GM23338 (cell line): ENCODE measurements at regions not wholly inside any gene's neighbourhood (a gene's known extent, or its start where the extent isn't known, plus 50 kb on each side); places are given as distances from the start of the nearest gene placed in this dataset.

Experiments used
- ATAC-seq: fragments of 200-7000 bp; cut with Tn5 transposase; 3 replicates; pipeline ENCODE4 v1.9.1; 2020
- DNase-seq: peaks from one replicate; pipeline ENCODE4 v3.0.0-alpha.2; 2015; ENCODE audit warnings: low spot score
- H2AFZ ChIP-seq: fragments of 200-600 bp; sonication (generic); 2 replicates; pipeline ENCODE4 v1.8.0; 2016; ENCODE audit warnings: antibody characterized with exemption, mild to moderate bottlenecking, moderate library complexity
- H3F3A ChIP-seq: fragments of 200-600 bp; sonication (generic); replicated peaks from 2 replicates; pipeline ENCODE4 v1.8.0; 2017; ENCODE audit warnings: antibody characterized with exemption, mixed run types, low read depth
- H3K27ac ChIP-seq: fragments of 200-600 bp; sonication (generic); 2 replicates; pipeline ENCODE4 v1.6.1; 2016; ENCODE audit warnings: low read depth
- H3K27me3 ChIP-seq: fragments of 200-600 bp; sonication (generic); 2 replicates; pipeline ENCODE4 v1.8.0; 2016; ENCODE audit warnings: mild to moderate bottlenecking, mixed run types, moderate library complexity; ENCODE audit not compliant: insufficient read depth
- H3K36me3 ChIP-seq: fragments of 200-600 bp; sonication (generic); 2 replicates; pipeline ENCODE4 v1.8.0; 2016; ENCODE audit warnings: mild to moderate bottlenecking; ENCODE audit not compliant: insufficient read depth
- H3K4me1 ChIP-seq: fragments of 200-600 bp; sonication (generic); 2 replicates; pipeline ENCODE4 v1.8.0; 2016; ENCODE audit warnings: mild to moderate bottlenecking, moderate library complexity; ENCODE audit not compliant: insufficient read depth
- H3K4me2 ChIP-seq: fragments of 200-600 bp; sonication (generic); 2 replicates; pipeline ENCODE4 v1.7.1; 2017; ENCODE audit warnings: mixed run types
- H3K4me3 ChIP-seq: fragments of 200-600 bp; sonication (generic); 2 replicates; pipeline ENCODE4 v1.6.1; 2016; ENCODE audit warnings: mixed run types
- H3K79me2 ChIP-seq: fragments of 200-600 bp; sonication (generic); replicated peaks from 2 replicates; pipeline ENCODE4 v1.8.0; 2017; ENCODE audit warnings: mild to moderate bottlenecking; ENCODE audit not compliant: insufficient read depth
- H3K9me2 ChIP-seq: fragments of 200-600 bp; sonication (generic); 2 replicates; pipeline ENCODE4 v1.8.0; 2017; ENCODE audit not compliant: insufficient read depth
- H4K20me1 ChIP-seq: fragments of 200-600 bp; sonication (generic); replicated peaks from 2 replicates; pipeline ENCODE4 v1.8.0; 2017; ENCODE audit warnings: mild to moderate bottlenecking; ENCODE audit not compliant: insufficient read depth
- H3K27ac Mint-ChIP-seq: 2 replicates; pipeline ENCODE4 v1.8.0; 2020; ENCODE audit warnings: inconsistent platforms, mild to moderate bottlenecking, moderate library complexity, mixed read lengths
- H3K27me3 Mint-ChIP-seq: 3 replicates; pipeline ENCODE4 v1.8.0; 2022; ENCODE audit warnings: low read depth, mild to moderate bottlenecking, moderate library complexity, mixed read lengths, inconsistent platforms; ENCODE audit not compliant: insufficient read depth, poor library complexity
- H3K36me3 Mint-ChIP-seq: 3 replicates; pipeline ENCODE4 v1.8.0; 2021; ENCODE audit warnings: low read depth, mild to moderate bottlenecking, inconsistent platforms, moderate library complexity, mixed read lengths
- H3K4me1 Mint-ChIP-seq: 3 replicates; pipeline ENCODE4 v1.8.0; 2020; ENCODE audit warnings: mild to moderate bottlenecking, inconsistent platforms, mixed read lengths
- H3K4me3 Mint-ChIP-seq: 3 replicates; pipeline ENCODE4 v1.8.0; 2021; ENCODE audit warnings: moderate library complexity, mild to moderate bottlenecking, inconsistent platforms, mixed read lengths
- H3K9me3 Mint-ChIP-seq: 3 replicates; pipeline ENCODE4 v1.8.0; 2020; ENCODE audit warnings: moderate library complexity, mild to moderate bottlenecking, inconsistent platforms, mixed read lengths
- CREB1 ChIP-seq: fragments of 250-450 bp; sonication (Bioruptor Pico); IDR thresholded peaks from 2 replicates; pipeline ENCODE4 v1.5.0; 2020; ENCODE audit warnings: low read depth, mild to moderate bottlenecking, moderate library complexity
- EZH2 ChIP-seq: fragments of 200-600 bp; sonication (generic); IDR thresholded peaks from one replicate; pipeline ENCODE4 v1.8.0; 2017; ENCODE audit warnings: antibody characterized with exemption, mild to moderate bottlenecking, low read depth; ENCODE audit not compliant: unreplicated experiment
- EZH2phosphoT487 ChIP-seq: fragments of 200-600 bp; sonication (generic); IDR thresholded peaks from one replicate; pipeline ENCODE4 v1.8.1; 2018; ENCODE audit warnings: antibody characterized with exemption; ENCODE audit not compliant: unreplicated experiment
- JUNB ChIP-seq: IDR thresholded peaks from one replicate; pipeline ENCODE4 v1.6.1; 2016; ENCODE audit warnings: antibody characterized with exemption; ENCODE audit not compliant: unreplicated experiment
- NANOG ChIP-seq: IDR thresholded peaks from 2 replicates; pipeline ENCODE4 v1.6.1; 2016; ENCODE audit warnings: antibody characterized with exemption, borderline replicate concordance
- POLR2AphosphoS5 ChIP-seq: IDR thresholded peaks from 2 replicates; pipeline ENCODE4 v1.6.1; 2016; ENCODE audit warnings: antibody characterized with exemption, low read depth
- STAT1 ChIP-seq: IDR thresholded peaks from one replicate; pipeline ENCODE4 v1.6.1; 2016; ENCODE audit warnings: antibody characterized with exemption; ENCODE audit not compliant: unreplicated experiment
- ZNF114 ChIP-seq: fragments of 250-450 bp; sonication (Bioruptor Pico); IDR thresholded peaks from 2 replicates; pipeline ENCODE4 v1.5.0; 2020; ENCODE audit warnings: mild to moderate bottlenecking, moderate library complexity
- ZNF331 ChIP-seq: fragments of 250-450 bp; sonication (Bioruptor Pico); IDR thresholded peaks from 2 replicates; pipeline ENCODE4 v1.5.0; 2020; ENCODE audit warnings: low read depth, mild to moderate bottlenecking, moderate library complexity
- TF ChIP-seq, protein P1 (sequence below): fragments of 250-450 bp; sonication (Bioruptor Pico); IDR thresholded peaks from 2 replicates; pipeline ENCODE4 v1.5.0; 2020; ENCODE audit warnings: mild to moderate bottlenecking, moderate library complexity
- TF ChIP-seq, protein P2 (sequence below): IDR thresholded peaks from 2 replicates; pipeline ENCODE4 v1.6.1; 2016; ENCODE audit warnings: antibody characterized with exemption
- TF ChIP-seq, protein P3 (sequence below): IDR thresholded peaks from one replicate; pipeline ENCODE4 v1.6.1; 2018; ENCODE audit warnings: antibody characterized with exemption; ENCODE audit not compliant: unreplicated experiment
- TF ChIP-seq, protein P4 (sequence below), 2 experiments: fragments of 200-600 bp in 1 of 2; sonication (generic) in 1 of 2; conservative IDR thresholded peaks; 2 replicates each; pipeline versions ENCODE4 v1.5.1 to v1.6.1; 2016 to 2017; ENCODE audit warnings: antibody characterized with exemption in 2 of 2, low read depth in 2 of 2, mild to moderate bottlenecking in 2 of 2, moderate library complexity in 1 of 2

DNA sequence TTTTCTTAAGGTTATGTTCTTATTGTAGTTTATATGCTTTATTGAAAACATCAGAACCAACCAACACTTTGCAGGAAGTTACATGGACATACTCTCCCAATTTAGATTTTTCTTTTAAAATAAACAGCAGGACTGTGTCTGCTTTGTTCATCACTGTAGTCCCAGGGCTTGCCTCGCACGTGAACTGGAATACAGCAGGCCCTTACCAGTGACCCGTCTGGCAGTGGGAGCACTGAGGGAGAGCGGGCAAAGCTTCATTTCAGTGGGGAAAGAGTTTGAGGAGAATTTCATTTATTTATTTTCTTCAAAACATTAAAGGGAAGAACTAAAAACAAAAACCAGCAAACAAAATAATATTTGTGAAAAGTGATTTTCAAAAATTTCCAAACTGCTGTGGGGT lies 230.8 kb downstream of the PAX1 start:
- peaks cover 33% of the 10 kb centered on the region for H3K4me1 Mint-ChIP-seq
- H2AFZ ChIP-seq: peak overlapping the region; percentile 4; the same call in 1 of the 2 replicates
- TF ChIP-seq, protein P1, sequence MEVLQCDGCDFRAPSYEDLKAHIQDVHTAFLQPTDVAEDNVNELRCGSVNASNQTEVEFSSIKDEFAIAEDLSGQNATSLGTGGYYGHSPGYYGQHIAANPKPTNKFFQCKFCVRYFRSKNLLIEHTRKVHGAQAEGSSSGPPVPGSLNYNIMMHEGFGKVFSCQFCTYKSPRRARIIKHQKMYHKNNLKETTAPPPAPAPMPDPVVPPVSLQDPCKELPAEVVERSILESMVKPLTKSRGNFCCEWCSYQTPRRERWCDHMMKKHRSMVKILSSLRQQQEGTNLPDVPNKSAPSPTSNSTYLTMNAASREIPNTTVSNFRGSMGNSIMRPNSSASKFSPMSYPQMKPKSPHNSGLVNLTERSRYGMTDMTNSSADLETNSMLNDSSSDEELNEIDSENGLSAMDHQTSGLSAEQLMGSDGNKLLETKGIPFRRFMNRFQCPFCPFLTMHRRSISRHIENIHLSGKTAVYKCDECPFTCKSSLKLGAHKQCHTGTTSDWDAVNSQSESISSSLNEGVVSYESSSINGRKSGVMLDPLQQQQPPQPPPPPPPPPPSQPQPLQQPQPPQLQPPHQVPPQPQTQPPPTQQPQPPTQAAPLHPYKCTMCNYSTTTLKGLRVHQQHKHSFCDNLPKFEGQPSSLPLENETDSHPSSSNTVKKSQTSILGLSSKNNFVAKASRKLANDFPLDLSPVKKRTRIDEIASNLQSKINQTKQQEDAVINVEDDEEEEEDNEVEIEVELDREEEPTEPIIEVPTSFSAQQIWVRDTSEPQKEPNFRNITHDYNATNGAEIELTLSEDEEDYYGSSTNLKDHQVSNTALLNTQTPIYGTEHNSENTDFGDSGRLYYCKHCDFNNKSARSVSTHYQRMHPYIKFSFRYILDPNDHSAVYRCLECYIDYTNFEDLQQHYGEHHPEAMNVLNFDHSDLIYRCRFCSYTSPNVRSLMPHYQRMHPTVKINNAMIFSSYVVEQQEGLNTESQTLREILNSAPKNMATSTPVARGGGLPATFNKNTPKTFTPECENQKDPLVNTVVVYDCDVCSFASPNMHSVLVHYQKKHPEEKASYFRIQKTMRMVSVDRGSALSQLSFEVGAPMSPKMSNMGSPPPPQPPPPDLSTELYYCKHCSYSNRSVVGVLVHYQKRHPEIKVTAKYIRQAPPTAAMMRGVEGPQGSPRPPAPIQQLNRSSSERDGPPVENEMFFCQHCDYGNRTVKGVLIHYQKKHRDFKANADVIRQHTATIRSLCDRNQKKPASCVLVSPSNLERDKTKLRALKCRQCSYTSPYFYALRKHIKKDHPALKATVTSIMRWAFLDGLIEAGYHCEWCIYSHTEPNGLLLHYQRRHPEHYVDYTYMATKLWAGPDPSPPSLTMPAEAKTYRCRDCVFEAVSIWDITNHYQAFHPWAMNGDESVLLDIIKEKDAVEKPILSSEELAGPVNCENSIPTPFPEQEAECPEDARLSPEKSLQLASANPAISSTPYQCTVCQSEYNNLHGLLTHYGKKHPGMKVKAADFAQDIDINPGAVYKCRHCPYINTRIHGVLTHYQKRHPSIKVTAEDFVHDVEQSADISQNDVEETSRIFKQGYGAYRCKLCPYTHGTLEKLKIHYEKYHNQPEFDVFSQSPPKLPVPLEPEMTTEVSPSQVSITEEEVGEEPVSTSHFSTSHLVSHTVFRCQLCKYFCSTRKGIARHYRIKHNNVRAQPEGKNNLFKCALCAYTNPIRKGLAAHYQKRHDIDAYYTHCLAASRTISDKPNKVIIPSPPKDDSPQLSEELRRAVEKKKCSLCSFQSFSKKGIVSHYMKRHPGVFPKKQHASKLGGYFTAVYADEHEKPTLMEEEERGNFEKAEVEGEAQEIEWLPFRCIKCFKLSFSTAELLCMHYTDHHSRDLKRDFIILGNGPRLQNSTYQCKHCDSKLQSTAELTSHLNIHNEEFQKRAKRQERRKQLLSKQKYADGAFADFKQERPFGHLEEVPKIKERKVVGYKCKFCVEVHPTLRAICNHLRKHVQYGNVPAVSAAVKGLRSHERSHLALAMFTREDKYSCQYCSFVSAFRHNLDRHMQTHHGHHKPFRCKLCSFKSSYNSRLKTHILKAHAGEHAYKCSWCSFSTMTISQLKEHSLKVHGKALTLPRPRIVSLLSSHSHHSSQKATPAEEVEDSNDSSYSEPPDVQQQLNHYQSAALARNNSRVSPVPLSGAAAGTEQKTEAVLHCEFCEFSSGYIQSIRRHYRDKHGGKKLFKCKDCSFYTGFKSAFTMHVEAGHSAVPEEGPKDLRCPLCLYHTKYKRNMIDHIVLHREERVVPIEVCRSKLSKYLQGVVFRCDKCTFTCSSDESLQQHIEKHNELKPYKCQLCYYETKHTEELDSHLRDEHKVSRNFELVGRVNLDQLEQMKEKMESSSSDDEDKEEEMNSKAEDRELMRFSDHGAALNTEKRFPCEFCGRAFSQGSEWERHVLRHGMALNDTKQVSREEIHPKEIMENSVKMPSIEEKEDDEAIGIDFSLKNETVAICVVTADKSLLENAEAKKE (CRISPR knock-in tag): no peak
- TF ChIP-seq POLR2AphosphoS5 (no peak), ZNF114 (no peak), JUNB (no peak), STAT1 (no peak), EZH2 (no peak), EZH2phosphoT487 (no peak), NANOG (no peak), ZNF331 (CRISPR knock-in tag) (no peak), CREB1 (CRISPR knock-in tag) (no peak)
- TF ChIP-seq, protein P2, sequence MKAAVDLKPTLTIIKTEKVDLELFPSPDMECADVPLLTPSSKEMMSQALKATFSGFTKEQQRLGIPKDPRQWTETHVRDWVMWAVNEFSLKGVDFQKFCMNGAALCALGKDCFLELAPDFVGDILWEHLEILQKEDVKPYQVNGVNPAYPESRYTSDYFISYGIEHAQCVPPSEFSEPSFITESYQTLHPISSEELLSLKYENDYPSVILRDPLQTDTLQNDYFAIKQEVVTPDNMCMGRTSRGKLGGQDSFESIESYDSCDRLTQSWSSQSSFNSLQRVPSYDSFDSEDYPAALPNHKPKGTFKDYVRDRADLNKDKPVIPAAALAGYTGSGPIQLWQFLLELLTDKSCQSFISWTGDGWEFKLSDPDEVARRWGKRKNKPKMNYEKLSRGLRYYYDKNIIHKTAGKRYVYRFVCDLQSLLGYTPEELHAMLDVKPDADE: no peak
- TF ChIP-seq, protein P3, sequence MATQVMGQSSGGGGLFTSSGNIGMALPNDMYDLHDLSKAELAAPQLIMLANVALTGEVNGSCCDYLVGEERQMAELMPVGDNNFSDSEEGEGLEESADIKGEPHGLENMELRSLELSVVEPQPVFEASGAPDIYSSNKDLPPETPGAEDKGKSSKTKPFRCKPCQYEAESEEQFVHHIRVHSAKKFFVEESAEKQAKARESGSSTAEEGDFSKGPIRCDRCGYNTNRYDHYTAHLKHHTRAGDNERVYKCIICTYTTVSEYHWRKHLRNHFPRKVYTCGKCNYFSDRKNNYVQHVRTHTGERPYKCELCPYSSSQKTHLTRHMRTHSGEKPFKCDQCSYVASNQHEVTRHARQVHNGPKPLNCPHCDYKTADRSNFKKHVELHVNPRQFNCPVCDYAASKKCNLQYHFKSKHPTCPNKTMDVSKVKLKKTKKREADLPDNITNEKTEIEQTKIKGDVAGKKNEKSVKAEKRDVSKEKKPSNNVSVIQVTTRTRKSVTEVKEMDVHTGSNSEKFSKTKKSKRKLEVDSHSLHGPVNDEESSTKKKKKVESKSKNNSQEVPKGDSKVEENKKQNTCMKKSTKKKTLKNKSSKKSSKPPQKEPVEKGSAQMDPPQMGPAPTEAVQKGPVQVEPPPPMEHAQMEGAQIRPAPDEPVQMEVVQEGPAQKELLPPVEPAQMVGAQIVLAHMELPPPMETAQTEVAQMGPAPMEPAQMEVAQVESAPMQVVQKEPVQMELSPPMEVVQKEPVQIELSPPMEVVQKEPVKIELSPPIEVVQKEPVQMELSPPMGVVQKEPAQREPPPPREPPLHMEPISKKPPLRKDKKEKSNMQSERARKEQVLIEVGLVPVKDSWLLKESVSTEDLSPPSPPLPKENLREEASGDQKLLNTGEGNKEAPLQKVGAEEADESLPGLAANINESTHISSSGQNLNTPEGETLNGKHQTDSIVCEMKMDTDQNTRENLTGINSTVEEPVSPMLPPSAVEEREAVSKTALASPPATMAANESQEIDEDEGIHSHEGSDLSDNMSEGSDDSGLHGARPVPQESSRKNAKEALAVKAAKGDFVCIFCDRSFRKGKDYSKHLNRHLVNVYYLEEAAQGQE: no peak
- TF ChIP-seq, protein P4, sequence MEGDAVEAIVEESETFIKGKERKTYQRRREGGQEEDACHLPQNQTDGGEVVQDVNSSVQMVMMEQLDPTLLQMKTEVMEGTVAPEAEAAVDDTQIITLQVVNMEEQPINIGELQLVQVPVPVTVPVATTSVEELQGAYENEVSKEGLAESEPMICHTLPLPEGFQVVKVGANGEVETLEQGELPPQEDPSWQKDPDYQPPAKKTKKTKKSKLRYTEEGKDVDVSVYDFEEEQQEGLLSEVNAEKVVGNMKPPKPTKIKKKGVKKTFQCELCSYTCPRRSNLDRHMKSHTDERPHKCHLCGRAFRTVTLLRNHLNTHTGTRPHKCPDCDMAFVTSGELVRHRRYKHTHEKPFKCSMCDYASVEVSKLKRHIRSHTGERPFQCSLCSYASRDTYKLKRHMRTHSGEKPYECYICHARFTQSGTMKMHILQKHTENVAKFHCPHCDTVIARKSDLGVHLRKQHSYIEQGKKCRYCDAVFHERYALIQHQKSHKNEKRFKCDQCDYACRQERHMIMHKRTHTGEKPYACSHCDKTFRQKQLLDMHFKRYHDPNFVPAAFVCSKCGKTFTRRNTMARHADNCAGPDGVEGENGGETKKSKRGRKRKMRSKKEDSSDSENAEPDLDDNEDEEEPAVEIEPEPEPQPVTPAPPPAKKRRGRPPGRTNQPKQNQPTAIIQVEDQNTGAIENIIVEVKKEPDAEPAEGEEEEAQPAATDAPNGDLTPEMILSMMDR (conservative IDR thresholded peaks at IDR 0.05; ENCODE audit: low read depth in 2 of 2): no peak
- peaks cover 7% of the 10 kb centered on the region; the same call in 2 of the 3 replicates for H3K9me3 Mint-ChIP-seq
- peaks cover 14% of the 10 kb centered on the region for H3K9me2 ChIP-seq
- peaks cover 24% of the 10 kb centered on the region for H3K4me1 ChIP-seq
- no peaks in the 10 kb centered on the region for H3K36me3 ChIP-seq
- H3K4me3 Mint-ChIP-seq: no peak overlapping the region; the same call in 2 of the 3 replicates
- H4K20me1 ChIP-seq: no peaks in the 10 kb centered on the region
- ATAC-seq (peak; percentile 74), DNase-seq (no peak)
- H3K27ac ChIP-seq: no peak overlapping the region; the same call in 1 of the 2 replicates
- peak overlapping the region; percentile 70; the same call in 1 of the 2 replicates for H3K4me2 ChIP-seq
- H3K27me3 Mint-ChIP-seq: peaks cover 1% of the 10 kb centered on the region
- H3F3A ChIP-seq: no peaks in the 10 kb centered on the region
- H3K27me3 ChIP-seq: no peaks in the 10 kb centered on the region
- H3K36me3 Mint-ChIP-seq: peaks cover 14% of the 10 kb centered on the region; the same call in 2 of the 3 replicates
- H3K79me2 ChIP-seq: no peaks in the 10 kb centered on the region
- H3K27ac Mint-ChIP-seq: peak overlapping the region; percentile 97
- no peak overlapping the region for H3K4me3 ChIP-seq
